Pancreas (tissue), 10 donors: ENCODE measurements at regions not wholly inside any gene's neighbourhood (a gene's known extent, or its start where the extent isn't known, plus 50 kb on each side); places are given as distances from the start of the nearest gene placed in this dataset.

ENCODE experiments used
- ATAC-seq, 4 donors: fragments of 200-7000 bp; cut with Tn5 transposase; one replicate each; pipeline versions ENCODE4 v1.8.0 to v1.9.1; 2020; ENCODE audit warnings: mild to moderate bottlenecking in 4 of 4, moderate library complexity in 4 of 4
- DNase-seq, 6 donors: peaks; one replicate each; pipeline ENCODE4 v3.0.0-alpha.2; 2020
- FAIRE-seq: peaks from 2 replicates; lab custom pipeline; 2012; peaks lifted over from hg19 to GRCh38; lab: Jason Lieb, UNC
- H3K27ac ChIP-seq, 4 donors: fragments of 200-600 bp; sonication (generic); 1 replicate in 3 of 4; 2 replicates in 1 of 4; pipeline versions ENCODE4 v1.5.0 to v1.8.0; 2020
- H3K27me3 ChIP-seq, 4 donors: fragments of 200-600 bp; one replicate each; pipeline ENCODE4 v1.8.0; 2021
- H3K36me3 ChIP-seq, 3 donors: fragments of 200-600 bp; sonication (generic) in 1 of 3; one replicate each; pipeline versions ENCODE4 v1.5.0 to v1.8.0; 2020 to 2021
- H3K4me1 ChIP-seq, 3 donors: fragments of 200-600 bp; one replicate each; pipeline ENCODE4 v1.8.0; 2021
- H3K4me3 ChIP-seq, 4 donors: fragments of 200-600 bp; sonication (generic) in 2 of 4; one replicate each; pipeline versions ENCODE4 v1.5.0 to v1.8.0; 2020 to 2021
- H3K9me3 ChIP-seq, 4 donors: fragments of 200-600 bp; one replicate each; pipeline ENCODE4 v1.8.0; 2021
- WGBS, 2 donors: extraction: QIAGEN DNeasy Blood & Tissue Kit; methylation state at CpG; one replicate each; pipeline ENCODE4 v1.1.7; 2013; 5-methylcytosine and 5-hydroxymethylcytosine counted together
- intact Hi-C, 3 donors: fragments of 100-400 bp; cut with DNase I; formaldehyde crosslinking; loops; one replicate each; pipeline versions ENCODE4 v1.11.1 to v1.14.2; 2022
- TF ChIP-seq, protein P1 (sequence below), 4 donors: fragments of 200-600 bp; sonication (generic) in 3 of 4; IDR thresholded peaks; one replicate each; pipeline versions ENCODE4 v1.5.0 to v1.8.0; 2021; ENCODE audit warnings: antibody characterized with exemption in 4 of 4
- donor health status: healthy with polysubstance abuse.
- donor health status: DM: no; HTN: no; CAD: no; lungs with moderate emphysema.
- donor health status: DM: no; HTN: no; CAD: no.
- donor health status: control.
- donor health status: control.
- donor health status: Bipolar disorder and iron deficiency.
- donor health status: DM: yes; HTN: yes; CAD: no.
- donor health status: DM: no; HTN: no; CAD: no.
- donor health status: DM: no; HTN: no; CAD: no.
- donor health status: DM: yes; HTN: yes; CAD: no.

DNA sequence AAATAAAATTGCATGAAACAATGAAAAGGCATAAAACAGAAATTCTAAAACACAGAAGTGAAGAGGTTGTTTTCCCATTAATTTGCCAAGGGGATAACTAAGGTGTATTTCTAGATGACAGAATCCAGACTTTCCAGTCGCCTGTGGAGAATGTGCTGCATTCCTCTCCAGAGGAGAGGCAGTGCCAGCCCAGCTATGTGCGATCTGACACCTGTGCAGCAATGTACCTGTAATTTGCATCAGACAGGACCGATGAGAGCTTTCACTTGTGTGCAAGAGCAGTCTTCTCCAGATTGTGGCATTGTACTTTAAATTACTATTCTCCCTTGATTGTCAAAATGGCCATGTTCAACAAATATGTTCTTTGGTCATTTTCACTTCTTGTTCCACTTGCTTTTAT lies 1037.9 kb downstream of the EFNB2 start:
- TF ChIP-seq, protein P1, sequence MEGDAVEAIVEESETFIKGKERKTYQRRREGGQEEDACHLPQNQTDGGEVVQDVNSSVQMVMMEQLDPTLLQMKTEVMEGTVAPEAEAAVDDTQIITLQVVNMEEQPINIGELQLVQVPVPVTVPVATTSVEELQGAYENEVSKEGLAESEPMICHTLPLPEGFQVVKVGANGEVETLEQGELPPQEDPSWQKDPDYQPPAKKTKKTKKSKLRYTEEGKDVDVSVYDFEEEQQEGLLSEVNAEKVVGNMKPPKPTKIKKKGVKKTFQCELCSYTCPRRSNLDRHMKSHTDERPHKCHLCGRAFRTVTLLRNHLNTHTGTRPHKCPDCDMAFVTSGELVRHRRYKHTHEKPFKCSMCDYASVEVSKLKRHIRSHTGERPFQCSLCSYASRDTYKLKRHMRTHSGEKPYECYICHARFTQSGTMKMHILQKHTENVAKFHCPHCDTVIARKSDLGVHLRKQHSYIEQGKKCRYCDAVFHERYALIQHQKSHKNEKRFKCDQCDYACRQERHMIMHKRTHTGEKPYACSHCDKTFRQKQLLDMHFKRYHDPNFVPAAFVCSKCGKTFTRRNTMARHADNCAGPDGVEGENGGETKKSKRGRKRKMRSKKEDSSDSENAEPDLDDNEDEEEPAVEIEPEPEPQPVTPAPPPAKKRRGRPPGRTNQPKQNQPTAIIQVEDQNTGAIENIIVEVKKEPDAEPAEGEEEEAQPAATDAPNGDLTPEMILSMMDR (IDR thresholded peaks at IDR 0.05): no peak
- Histone ChIP-seq H3K4me1 (no peaks in the 10 kb centered on the region), H3K27me3 (no peaks in the 10 kb centered on the region), H3K4me3 (no peak overlapping the region), H3K9me3 (no peaks in the 10 kb centered on the region), H3K27ac (no peak overlapping the region), H3K36me3 (no peaks in the 10 kb centered on the region)
- intact Hi-C loops: no loop called here
- 8 to 9% methylated on average over 3 of the region's 3 CpGs for WGBS, 2 donors
- DNase-seq (peak in 1 of 6 donors; percentile 7), FAIRE-seq (no peak), ATAC-seq (peak in 1 of 4 donors; percentile 36)

GRCh38 chr13:105492216-105492615 lies 1043.2 kb downstream of the EFNB2 start:
- Histone ChIP-seq H3K9me3 (no peaks in the 10 kb centered on the region), H3K27me3 (no peaks in the 10 kb centered on the region), H3K36me3 (no peaks in the 10 kb centered on the region), H3K4me1 (no peaks in the 10 kb centered on the region), H3K4me3 (no peak overlapping the region), H3K27ac (no peak overlapping the region)
- TF ChIP-seq, protein P1 (IDR thresholded peaks at IDR 0.05): no peak
- ATAC-seq (no peak), DNase-seq (no peak), FAIRE-seq (no peak)
- intact Hi-C loops: no loop called here

GRCh38 chr13:105491345-105491744 lies 1044.1 kb downstream of the EFNB2 start:
- intact Hi-C loops: no loop called here
- ATAC-seq: no peak

DNA sequence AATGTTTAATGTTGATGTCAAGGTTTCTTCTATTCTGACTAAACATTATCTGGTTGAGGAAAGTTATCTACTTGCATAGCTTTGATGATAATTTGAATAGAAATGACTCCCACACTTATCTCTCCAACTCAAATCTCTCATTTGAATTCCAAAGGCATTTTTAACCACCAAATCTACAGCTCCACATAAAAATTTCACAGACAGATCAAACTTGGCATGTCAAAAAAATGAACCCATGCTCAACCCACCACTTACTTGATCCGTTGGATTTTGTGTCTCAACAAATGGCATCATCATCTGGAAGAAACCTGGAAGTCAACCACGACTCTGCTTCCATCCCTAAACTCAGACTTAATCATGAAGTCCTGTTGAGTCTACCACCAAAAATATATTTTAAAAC lies 1050.4 kb downstream of the EFNB2 start:
- Histone ChIP-seq H3K4me3 (no peak overlapping the region), H3K27me3 (no peaks in the 10 kb centered on the region), H3K4me1 (no peaks in the 10 kb centered on the region), H3K27ac (no peak overlapping the region), H3K9me3 (no peaks in the 10 kb centered on the region), H3K36me3 (no peaks in the 10 kb centered on the region)
- no peak for ATAC-seq
- FAIRE-seq: no peak
- DNase-seq: no peak
- TF ChIP-seq, protein P1 (IDR thresholded peaks at IDR 0.05): no peak
- intact Hi-C loops: no loop called here
- 45 to 54% methylated on average over 2 of the region's 2 CpGs for WGBS, 2 donors

More at GRCh38 chr13:105491345-105491744, 1044.1 kb downstream of the EFNB2 start:
- Histone ChIP-seq H3K4me3 (no peak overlapping the region), H3K36me3 (no peaks in the 10 kb centered on the region), H3K27ac (no peak overlapping the region), H3K27me3 (no peaks in the 10 kb centered on the region), H3K4me1 (no peaks in the 10 kb centered on the region), H3K9me3 (no peaks in the 10 kb centered on the region)
- TF ChIP-seq, protein P1 (IDR thresholded peaks at IDR 0.05): no peak
- DNase-seq (no peak), FAIRE-seq (no peak)
- 52 to 54% methylated on average over 3 of the region's 3 CpGs for WGBS, 2 donors

- Histone ChIP-seq H3K4me3 (no peak overlapping the region), H3K27ac (no peak overlapping the region), H3K4me1 (no peaks in the 10 kb centered on the region), H3K36me3 (no peaks in the 10 kb centered on the region), H3K9me3 (no peaks in the 10 kb centered on the region), H3K27me3 (no peaks in the 10 kb centered on the region)
- DNase-seq (no peak), ATAC-seq (no peak), FAIRE-seq (no peak)
- intact Hi-C loops: no loop called here
- TF ChIP-seq, protein P1 (IDR thresholded peaks at IDR 0.05): no peak
- 40 to 57% methylated on average over 2 of the region's 2 CpGs for whole genome bisulfite sequencing, 2 donors
Measured at GRCh38 chr13:105474983-105475610, 1060.4 kb downstream of the EFNB2 start.
